Muscle of leg (tissue), 3 donors: ENCODE measurements at regions not wholly inside any gene's neighbourhood (a gene's known extent, or its start where the extent isn't known, plus 50 kb on each side); places are given as distances from the start of the nearest gene placed in this dataset.
A peak's percentile ranks its signal among the peaks of the same experiment; 100 is the strongest.

Experiments
- DNase-seq: peaks from one replicate; pipeline ENCODE4 v3.0.0; 2013
- H3K27ac ChIP-seq: one replicate; pipeline ENCODE4 v1.5.1; 2013; ENCODE audit warnings: mild to moderate bottlenecking, low read length, control low read depth
- H3K27me3 ChIP-seq: one replicate; pipeline ENCODE4 v1.6.1; 2013; ENCODE audit warnings: low read length; ENCODE audit not compliant: control insufficient read depth, insufficient read depth
- H3K36me3 ChIP-seq: one replicate; pipeline ENCODE4 v1.6.1; 2013; ENCODE audit warnings: low read length; ENCODE audit not compliant: control insufficient read depth, insufficient read depth
- H3K4me1 ChIP-seq: one replicate; pipeline ENCODE4 v1.6.1; 2013; ENCODE audit warnings: low read length; ENCODE audit not compliant: control insufficient read depth, insufficient read depth
- H3K4me3 ChIP-seq: one replicate; pipeline ENCODE4 v1.5.1; 2013; ENCODE audit warnings: low read length, control low read depth
- H3K9me3 ChIP-seq: replicated peaks from 2 replicates; pipeline ENCODE4 v1.6.1; 2013; ENCODE audit warnings: low read depth, low read length; ENCODE audit not compliant: control insufficient read depth
- WGBS: methylation state at CpG from one replicate; pipeline ENCODE4 v1.1.5; 2013; ENCODE audit warnings: missing lambda C conversion rate; ENCODE audit not compliant: insufficient coverage; 5-methylcytosine and 5-hydroxymethylcytosine counted together

DNA sequence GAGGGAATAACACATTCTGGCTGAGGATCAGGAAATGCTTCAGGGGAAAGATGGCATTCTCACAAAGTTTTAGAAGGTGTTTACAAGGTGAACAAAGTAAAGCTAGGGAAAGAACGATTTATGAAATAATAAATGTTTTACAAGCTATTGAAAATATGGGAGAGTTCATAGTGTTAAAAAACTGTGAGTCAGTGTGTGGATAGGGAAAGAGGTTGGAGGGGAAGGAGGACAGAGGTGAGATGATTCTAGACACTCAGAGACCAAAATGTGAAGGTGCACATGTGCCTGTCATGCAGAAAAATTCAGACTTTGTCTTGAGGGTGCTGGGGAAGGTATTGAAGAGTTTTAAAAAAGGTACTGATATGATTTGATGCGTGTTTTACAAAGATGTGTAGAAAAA lies 476.1 kb downstream of the TDRD3 start:
- Histone ChIP-seq H3K9me3 (no peaks in the 10 kb centered on the region), H3K4me3 (no peak overlapping the region), H3K27me3 (no peaks in the 10 kb centered on the region), H3K27ac (no peak overlapping the region), H3K4me1 (no peaks in the 10 kb centered on the region), H3K36me3 (no peaks in the 10 kb centered on the region)
- no peak for DNase-seq
- 11% methylated on average over 1 of the region's 2 CpGs for WGBS

DNA sequence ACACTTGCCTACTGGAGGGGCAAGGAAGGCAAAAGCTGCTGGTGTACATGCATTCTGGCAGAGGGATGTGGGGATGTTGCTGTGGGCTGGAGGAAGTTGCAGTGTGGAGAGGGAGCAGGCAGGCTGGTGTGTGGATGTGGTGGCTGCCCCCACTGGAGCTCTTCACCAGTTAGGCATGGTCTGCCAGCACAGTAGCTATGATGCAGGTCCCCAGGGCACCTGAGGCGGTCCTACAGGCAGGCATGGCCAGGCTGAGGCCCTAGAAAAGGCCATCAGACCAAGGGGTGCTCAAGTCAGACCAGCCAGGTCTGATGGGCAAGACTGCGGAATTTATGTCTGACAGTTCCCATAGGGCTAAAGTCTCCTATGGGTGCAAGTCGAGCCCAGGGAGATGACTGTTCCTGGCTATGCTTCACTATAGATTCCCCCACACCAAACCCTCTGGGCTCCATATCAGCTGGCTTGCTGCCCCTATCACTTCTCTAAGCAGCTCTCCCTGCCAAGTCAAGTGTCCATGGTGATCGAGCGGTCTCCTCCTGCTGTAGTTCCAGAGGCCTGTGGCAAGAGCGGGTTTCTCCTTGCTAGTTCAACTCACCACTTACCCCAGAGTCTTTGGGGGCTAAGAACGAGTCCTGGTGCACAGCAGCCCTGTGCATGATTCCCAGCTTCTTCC lies 473.1 kb downstream of the TDRD3 start:
- WGBS: 76% methylated on average over 7 of the region's 7 CpGs
- Histone ChIP-seq H3K27me3 (no peaks in the 10 kb centered on the region), H3K9me3 (no peaks in the 10 kb centered on the region), H3K4me1 (no peaks in the 10 kb centered on the region), H3K36me3 (no peaks in the 10 kb centered on the region), H3K27ac (no peak overlapping the region), H3K4me3 (no peak overlapping the region)
- DNase-seq: no peak

DNA sequence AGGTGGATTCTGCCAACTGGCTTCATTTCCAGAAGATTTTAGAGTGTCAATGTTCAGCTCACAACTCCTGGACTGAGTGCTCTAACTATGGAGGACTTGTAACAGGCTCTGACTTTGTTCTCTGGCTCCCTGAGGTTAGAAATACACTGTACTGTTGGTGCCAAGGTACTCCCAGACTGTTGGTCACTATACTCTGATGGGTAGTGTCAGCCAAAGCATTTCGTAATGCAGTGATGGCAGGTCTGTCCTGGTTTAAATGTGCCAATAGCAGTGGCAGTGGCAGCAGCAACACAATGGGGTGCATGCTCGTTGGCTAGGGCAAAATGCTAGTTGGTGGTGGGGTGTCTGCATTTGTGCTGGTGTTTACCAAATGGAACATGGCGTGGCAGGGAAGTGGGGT lies 472.2 kb downstream of the TDRD3 start:
- no peak overlapping the region for H3K27ac ChIP-seq
- WGBS: 82% methylated on average over 3 of the region's 3 CpGs
- H3K4me1 ChIP-seq: no peaks in the 10 kb centered on the region
- DNase-seq: no peak
- H3K27me3 ChIP-seq: no peaks in the 10 kb centered on the region
- H3K9me3 ChIP-seq: no peaks in the 10 kb centered on the region
- no peak overlapping the region for H3K4me3 ChIP-seq
- no peaks in the 10 kb centered on the region for H3K36me3 ChIP-seq

DNA sequence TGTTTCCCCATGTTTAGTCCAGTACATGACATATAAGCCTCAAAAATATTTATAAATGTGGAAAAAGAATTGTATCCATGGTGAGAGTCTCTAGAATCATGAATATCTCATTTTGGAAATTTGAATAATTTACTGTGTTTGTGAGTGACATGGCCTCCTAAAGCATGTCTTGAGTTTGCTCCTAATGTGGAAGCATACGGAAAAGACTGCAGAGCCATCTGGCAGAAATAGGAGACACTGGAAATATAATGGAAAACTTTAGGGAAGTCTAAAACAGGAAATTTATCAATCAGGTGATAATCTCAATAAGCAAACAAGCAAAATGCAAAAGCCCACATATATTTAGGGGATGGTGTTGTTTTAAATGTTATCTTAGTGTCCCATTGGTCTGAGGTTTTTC lies 465.0 kb downstream of the TDRD3 start:
- 100% methylated on average over 1 of the region's 1 CpG for WGBS

DNA sequence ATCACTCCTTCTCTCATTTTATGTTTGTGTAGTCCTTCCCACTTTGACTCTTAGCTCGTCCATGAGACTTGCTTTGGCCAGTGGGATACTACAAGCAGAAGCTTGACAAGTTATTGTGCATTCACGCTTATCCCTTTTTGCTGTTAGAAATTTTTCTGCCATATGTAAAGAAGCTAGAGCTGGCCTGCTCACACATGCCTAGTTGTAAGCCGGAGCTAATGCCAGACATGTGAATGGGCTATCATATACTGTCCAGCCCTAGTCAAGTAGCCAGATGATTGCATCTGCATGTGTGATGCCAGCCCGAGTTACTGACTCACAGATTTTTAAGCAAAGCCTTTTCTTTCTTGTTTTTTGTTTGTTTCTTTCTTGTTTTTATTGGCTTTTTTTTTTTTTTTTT lies 460.7 kb downstream of the TDRD3 start:
- Histone ChIP-seq H3K9me3 (peaks cover 3% of the 10 kb centered on the region), H3K36me3 (no peaks in the 10 kb centered on the region), H3K27ac (no peak overlapping the region), H3K4me1 (no peaks in the 10 kb centered on the region), H3K4me3 (no peak overlapping the region), H3K27me3 (no peaks in the 10 kb centered on the region)
- 84% methylated on average over 2 of the region's 4 CpGs for WGBS
- DNase-seq: no peak

More for the DNA sequence above, 465.0 kb downstream of the TDRD3 start:
- Histone ChIP-seq H3K4me3 (no peak overlapping the region), H3K27me3 (no peaks in the 10 kb centered on the region), H3K36me3 (no peaks in the 10 kb centered on the region), H3K9me3 (no peaks in the 10 kb centered on the region), H3K27ac (no peak overlapping the region), H3K4me1 (no peaks in the 10 kb centered on the region)
- DNase-seq: no peak

DNA sequence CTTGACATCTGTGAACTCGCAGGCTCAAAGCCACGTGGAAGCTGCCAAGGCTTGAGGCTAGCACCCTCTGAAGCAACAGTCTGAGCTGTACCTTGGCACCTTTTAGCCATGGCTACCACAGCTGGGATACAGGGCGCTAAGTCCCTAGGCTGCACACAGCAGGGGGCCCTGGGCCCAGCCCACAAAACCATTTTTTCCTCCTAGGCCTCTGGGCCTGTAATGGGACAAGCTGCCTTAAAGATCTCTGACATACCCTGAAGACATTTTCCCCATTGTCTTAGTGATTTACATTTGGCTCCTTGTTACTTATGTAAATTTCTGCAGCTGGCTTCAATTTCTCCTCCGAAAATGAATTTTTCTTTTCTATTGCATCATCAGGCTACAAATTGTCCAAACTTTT lies 455.9 kb downstream of the TDRD3 start:
- Histone ChIP-seq H3K36me3 (no peaks in the 10 kb centered on the region), H3K4me3 (no peak overlapping the region), H3K4me1 (no peaks in the 10 kb centered on the region), H3K9me3 (peaks cover 4% of the 10 kb centered on the region), H3K27me3 (no peaks in the 10 kb centered on the region), H3K27ac (no peak overlapping the region)
- DNase-seq: no peak
- 89% methylated on average over 3 of the region's 4 CpGs for WGBS

DNA sequence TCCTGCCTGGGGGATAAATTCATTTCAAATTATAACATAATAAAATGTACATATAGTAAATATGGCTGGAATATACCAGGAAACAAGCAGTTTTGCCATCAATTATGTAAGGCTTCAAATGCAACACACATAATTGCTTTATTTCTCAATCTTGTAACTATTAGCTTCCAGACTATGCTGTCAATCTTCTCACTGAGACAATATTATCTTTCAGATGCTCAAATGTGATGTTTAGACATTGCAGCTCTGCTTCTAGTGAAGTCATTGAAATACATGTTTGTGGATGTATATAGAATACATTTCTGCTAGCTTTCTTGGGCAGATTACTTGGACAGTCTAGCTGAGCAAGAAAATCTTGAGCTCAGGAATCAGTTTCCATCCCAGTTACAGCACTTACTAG lies 454.4 kb downstream of the TDRD3 start:
- peaks cover 9% of the 10 kb centered on the region for H3K9me3 ChIP-seq
- no peak overlapping the region for H3K27ac ChIP-seq
- no peak overlapping the region for H3K4me3 ChIP-seq
- no peaks in the 10 kb centered on the region for H3K4me1 ChIP-seq
- H3K36me3 ChIP-seq: no peaks in the 10 kb centered on the region
- DNase-seq: no peak
- no peaks in the 10 kb centered on the region for H3K27me3 ChIP-seq

DNA sequence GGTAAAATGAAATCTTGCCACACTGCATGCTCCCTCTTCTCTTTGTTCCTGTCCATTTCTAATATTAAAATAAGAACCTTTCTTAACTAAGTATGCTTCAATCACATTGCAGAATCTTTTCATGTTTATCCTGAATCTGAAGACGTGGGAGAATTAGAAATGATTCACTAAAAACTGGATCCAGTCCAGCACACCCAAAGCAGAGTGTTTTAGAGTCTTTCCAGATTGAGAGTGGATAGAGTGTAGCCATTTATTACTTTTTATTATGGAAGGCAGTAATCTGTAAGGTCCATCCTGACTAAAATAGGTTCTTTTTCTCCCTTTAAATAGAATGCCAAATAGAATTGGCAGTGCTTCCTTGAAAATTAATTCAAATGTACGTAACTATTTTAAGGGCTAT lies 453.5 kb downstream of the TDRD3 start:
- Histone ChIP-seq H3K4me3 (no peak overlapping the region), H3K27ac (no peak overlapping the region), H3K27me3 (no peaks in the 10 kb centered on the region), H3K36me3 (no peaks in the 10 kb centered on the region), H3K4me1 (no peaks in the 10 kb centered on the region), H3K9me3 (peaks cover 15% of the 10 kb centered on the region)
- no CpG with 5 or more reads among the region's 2 CpGs for WGBS
- peak; percentile 4 for DNase-seq

DNA sequence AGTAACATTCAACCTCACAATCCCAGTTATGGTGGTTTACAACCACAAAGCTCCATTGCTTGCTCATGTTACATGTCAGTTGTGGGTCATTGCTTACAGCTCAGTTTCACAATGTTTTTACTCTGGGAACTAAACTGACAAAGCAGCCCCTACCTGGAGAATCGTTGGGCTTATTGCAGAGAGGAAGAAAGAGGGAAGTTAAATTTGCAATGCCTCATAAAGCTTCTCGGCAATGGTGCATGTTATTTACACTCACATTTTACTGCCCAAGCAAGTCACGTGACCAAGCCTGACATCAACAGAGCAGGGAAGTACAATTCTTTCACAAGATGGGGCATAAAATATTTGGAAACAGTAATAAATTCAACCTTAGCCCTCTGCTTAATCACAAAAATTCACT lies 441.6 kb downstream of the TDRD3 start:
- Histone ChIP-seq H3K4me3 (no peak overlapping the region), H3K9me3 (peaks cover under 1% of the 10 kb centered on the region), H3K27ac (no peak overlapping the region), H3K36me3 (no peaks in the 10 kb centered on the region), H3K4me1 (no peaks in the 10 kb centered on the region), H3K27me3 (no peaks in the 10 kb centered on the region)
- no peak for DNase-seq
- WGBS: no CpG with 5 or more reads among the region's 3 CpGs

DNA sequence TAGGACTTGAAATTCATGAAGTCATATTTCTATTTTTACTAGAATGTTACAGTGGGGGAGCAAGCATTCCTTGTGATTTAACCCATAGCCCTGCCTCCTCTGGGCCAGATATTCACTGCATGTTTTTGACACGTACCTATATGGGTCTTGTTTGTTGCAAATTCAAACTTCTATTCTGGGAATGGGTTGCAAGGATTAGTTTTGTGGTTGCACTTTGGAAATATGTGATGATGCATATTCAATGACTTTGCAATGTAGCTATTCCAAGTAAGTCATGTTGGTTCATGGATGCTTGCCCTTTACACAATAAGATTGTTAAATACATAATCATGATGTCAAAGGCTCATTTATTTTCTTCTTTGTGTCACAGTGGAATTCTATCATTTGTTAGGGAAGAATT lies 440.8 kb downstream of the TDRD3 start:
- H3K9me3 ChIP-seq: peaks cover 2% of the 10 kb centered on the region
- peak; percentile 11 for DNase-seq
- WGBS: no CpG with 5 or more reads among the region's 1 CpG
- no peaks in the 10 kb centered on the region for H3K36me3 ChIP-seq
- no peak overlapping the region for H3K27ac ChIP-seq
- no peaks in the 10 kb centered on the region for H3K27me3 ChIP-seq
- H3K4me3 ChIP-seq: no peak overlapping the region
- no peaks in the 10 kb centered on the region for H3K4me1 ChIP-seq

DNA sequence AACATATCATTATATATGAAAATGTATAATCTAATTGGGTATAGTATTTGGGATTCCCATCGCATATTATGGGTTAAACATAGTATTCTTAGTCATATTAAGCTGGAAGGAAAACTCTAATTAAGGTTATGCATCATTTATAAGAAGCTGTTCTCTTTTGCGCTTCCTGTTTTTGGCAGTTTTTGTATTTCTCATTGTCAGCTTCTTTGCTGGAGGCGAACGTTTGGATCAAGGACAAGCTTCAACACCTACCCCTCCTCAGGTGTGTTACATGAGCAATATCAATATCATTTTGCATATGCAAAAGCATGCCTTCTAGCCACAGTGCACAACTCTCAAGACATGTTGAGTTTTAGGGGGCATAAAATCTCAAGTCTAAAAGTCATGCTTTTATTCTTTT lies 439.8 kb downstream of the TDRD3 start:
- Histone ChIP-seq H3K9me3 (peaks cover 2% of the 10 kb centered on the region), H3K36me3 (no peaks in the 10 kb centered on the region), H3K27ac (no peak overlapping the region), H3K4me3 (no peak overlapping the region), H3K4me1 (no peaks in the 10 kb centered on the region), H3K27me3 (no peaks in the 10 kb centered on the region)
- no peak for DNase-seq
- WGBS: no CpG with 5 or more reads among the region's 4 CpGs
